Duodenal mucosa (tissue), 2 donors: ENCODE measurements at regions not wholly inside any gene's neighbourhood (a gene's known extent, or its start where the extent isn't known, plus 50 kb on each side); places are given as distances from the start of the nearest gene placed in this dataset.

Source experiments
- H3K27ac ChIP-seq: one replicate; pipeline ENCODE4 v1.7.0; 2013; ENCODE audit warnings: low read depth, low read length
- H3K27me3 ChIP-seq, 2 donors: one replicate each; pipeline ENCODE4 v1.7.0; 2013; ENCODE audit warnings: low read length in 2 of 2, control low read depth in 1 of 2; ENCODE audit not compliant: insufficient read depth in 2 of 2, control insufficient read depth in 1 of 2
- H3K36me3 ChIP-seq, 2 donors: one replicate each; pipeline ENCODE4 v1.7.0; 2013; ENCODE audit warnings: low read length in 2 of 2, control low read depth in 1 of 2; ENCODE audit not compliant: insufficient read depth in 2 of 2, control insufficient read depth in 1 of 2
- H3K4me1 ChIP-seq, 2 donors: one replicate each; pipeline ENCODE4 v1.7.0; 2013; ENCODE audit warnings: low read length in 2 of 2, control low read depth in 1 of 2; ENCODE audit not compliant: insufficient read depth in 2 of 2, control insufficient read depth in 1 of 2
- H3K4me3 ChIP-seq, 2 donors: one replicate each; pipeline ENCODE4 v1.7.0; 2013; ENCODE audit warnings: low read length in 2 of 2, low read depth in 1 of 2
- H3K9ac ChIP-seq, 2 donors: one replicate each; pipeline ENCODE4 v1.7.0; 2013; ENCODE audit warnings: low read length in 2 of 2, low read depth in 1 of 2
- H3K9me3 ChIP-seq, 2 donors: one replicate each; pipeline ENCODE4 v1.7.0; 2013; ENCODE audit warnings: low read length in 2 of 2, control low read depth in 1 of 2; ENCODE audit not compliant: control insufficient read depth in 1 of 2

- Histone ChIP-seq H3K27ac (no peak overlapping the region), H3K9me3 (no peaks in the 10 kb centered on the region), H3K27me3 (no peaks in the 10 kb centered on the region), H3K9ac (no peak overlapping the region), H3K4me1 (peaks cover 0 to 2% of the 10 kb centered on the region in 2 donors), H3K36me3 (no peaks in the 10 kb centered on the region), H3K4me3 (no peak overlapping the region)
Observed at GRCh38 chr3:64739971-64740631, 52.3 kb upstream of the ADAMTS9 start.
